ENCODE measurements at regions not wholly inside any gene's neighbourhood (a gene's known extent, or its start where the extent isn't known, plus 50 kb on each side); places are given as distances from the start of the nearest gene placed in this dataset.

- H3K9me3 ChIP-seq, result no peaks in the 10 kb centered on the region
- H3K36me3 ChIP-seq (replicated peaks), result no peaks in the 10 kb centered on the region
- in situ Hi-C loops (cut with MboI; ENCODE audit: low sequenced_read_pairs), result no loop called here
- no peaks in the 10 kb centered on the region for H3K4me1 ChIP-seq
- H3K4me3 ChIP-seq, result no peak overlapping the region
- H3K27me3 ChIP-seq (ENCODE audit: low read depth), result no peaks in the 10 kb centered on the region
- DNase-seq (ENCODE audit: low spot score in 2 of 2), result no peak
Observed at GRCh38 chr1:56297208-56297607, 282.2 kb downstream of the PLPP3 start.

GRCh38 chr1:56295949-56296929 is 283.1 kb downstream of the PLPP3 start:
- DNase-seq (ENCODE audit: low spot score in 2 of 2), result no peak
- in situ Hi-C loops (cut with MboI; ENCODE audit: low sequenced_read_pairs), result no loop called here
- no peak overlapping the region for H3K4me3 ChIP-seq

GRCh38 chr1:56291374-56291919 is 287.9 kb downstream of the PLPP3 start:
- no peaks in the 10 kb centered on the region for H3K36me3 ChIP-seq (replicated peaks)
- no peak overlapping the region for H3K4me3 ChIP-seq
- no peaks in the 10 kb centered on the region for H3K27me3 ChIP-seq (ENCODE audit: low read depth)
- in situ Hi-C loops (cut with MboI; ENCODE audit: low sequenced_read_pairs), result no loop called here
- H3K4me1 ChIP-seq, result no peaks in the 10 kb centered on the region
- DNase-seq (ENCODE audit: low spot score in 2 of 2), result no peak
- no peaks in the 10 kb centered on the region for H3K9me3 ChIP-seq

More at GRCh38 chr1:56295949-56296929, 283.1 kb downstream of the PLPP3 start:
- Histone ChIP-seq H3K36me3 (replicated peaks) (no peaks in the 10 kb centered on the region), H3K27me3 (ENCODE audit: low read depth) (no peaks in the 10 kb centered on the region), H3K9me3 (no peaks in the 10 kb centered on the region), H3K4me1 (no peaks in the 10 kb centered on the region)

- H3K4me3 ChIP-seq, result no peak overlapping the region
- in situ Hi-C loops (cut with MboI; ENCODE audit: low sequenced_read_pairs), result no loop called here
- no peaks in the 10 kb centered on the region for H3K4me1 ChIP-seq
- no peak for DNase-seq (ENCODE audit: low spot score in 2 of 2)
- H3K27me3 ChIP-seq (ENCODE audit: low read depth), result no peaks in the 10 kb centered on the region
- H3K36me3 ChIP-seq (replicated peaks), result no peaks in the 10 kb centered on the region
- H3K9me3 ChIP-seq, result no peaks in the 10 kb centered on the region
Observed at GRCh38 chr1:56289260-56289659, 290.1 kb downstream of the PLPP3 start.

- H3K9me3 ChIP-seq, result no peaks in the 10 kb centered on the region
- H3K4me1 ChIP-seq, result no peaks in the 10 kb centered on the region
- no peaks in the 10 kb centered on the region for H3K36me3 ChIP-seq (replicated peaks)
- DNase-seq (ENCODE audit: low spot score in 2 of 2), result no peak
- H3K4me3 ChIP-seq, result no peak overlapping the region
- no peaks in the 10 kb centered on the region for H3K27me3 ChIP-seq (ENCODE audit: low read depth)
- in situ Hi-C loops (cut with MboI; ENCODE audit: low sequenced_read_pairs), result no loop called here
Observed at GRCh38 chr1:56287721-56288120, 291.6 kb downstream of the PLPP3 start.

GRCh38 chr1:56286956-56287355 is 292.4 kb downstream of the PLPP3 start:
- H3K36me3 ChIP-seq (replicated peaks), result no peaks in the 10 kb centered on the region
- H3K4me3 ChIP-seq, result no peak overlapping the region
- no peak for DNase-seq (ENCODE audit: low spot score in 2 of 2)
- no peaks in the 10 kb centered on the region for H3K27me3 ChIP-seq (ENCODE audit: low read depth)
- in situ Hi-C loops (cut with MboI; ENCODE audit: low sequenced_read_pairs), result no loop called here
- no peaks in the 10 kb centered on the region for H3K4me1 ChIP-seq
- H3K9me3 ChIP-seq, result no peaks in the 10 kb centered on the region

- no peak for DNase-seq (ENCODE audit: low spot score in 2 of 2)
- H3K4me1 ChIP-seq, result no peaks in the 10 kb centered on the region
- no peaks in the 10 kb centered on the region for H3K36me3 ChIP-seq (replicated peaks)
- in situ Hi-C loops (cut with MboI; ENCODE audit: low sequenced_read_pairs), result no loop called here
- no peaks in the 10 kb centered on the region for H3K27me3 ChIP-seq (ENCODE audit: low read depth)
- no peaks in the 10 kb centered on the region for H3K9me3 ChIP-seq
- H3K4me3 ChIP-seq, result no peak overlapping the region
Observed at GRCh38 chr1:56286506-56286905, 292.9 kb downstream of the PLPP3 start.

- no peaks in the 10 kb centered on the region for H3K36me3 ChIP-seq (replicated peaks)
- in situ Hi-C loops (cut with MboI; ENCODE audit: low sequenced_read_pairs), result no loop called here
- no peak for DNase-seq (ENCODE audit: low spot score in 2 of 2)
- no peaks in the 10 kb centered on the region for H3K4me1 ChIP-seq
- no peaks in the 10 kb centered on the region for H3K9me3 ChIP-seq
- H3K4me3 ChIP-seq, result no peak overlapping the region
- H3K27me3 ChIP-seq (ENCODE audit: low read depth), result no peaks in the 10 kb centered on the region
Observed at GRCh38 chr1:56285554-56286402, 293.6 kb downstream of the PLPP3 start.

GRCh38 chr1:56284928-56285327 is 294.4 kb downstream of the PLPP3 start:
- H3K36me3 ChIP-seq (replicated peaks), result no peaks in the 10 kb centered on the region
- DNase-seq (ENCODE audit: low spot score in 2 of 2), result no peak
- H3K27me3 ChIP-seq (ENCODE audit: low read depth), result no peaks in the 10 kb centered on the region
- no peaks in the 10 kb centered on the region for H3K4me1 ChIP-seq
- no peak overlapping the region for H3K4me3 ChIP-seq
- H3K9me3 ChIP-seq, result no peaks in the 10 kb centered on the region
- in situ Hi-C loops (cut with MboI; ENCODE audit: low sequenced_read_pairs), result no loop called here

- no peaks in the 10 kb centered on the region for H3K36me3 ChIP-seq (replicated peaks)
- no peak overlapping the region for H3K4me3 ChIP-seq
- no peaks in the 10 kb centered on the region for H3K27me3 ChIP-seq (ENCODE audit: low read depth)
- no peaks in the 10 kb centered on the region for H3K9me3 ChIP-seq
- no peaks in the 10 kb centered on the region for H3K4me1 ChIP-seq
- DNase-seq (ENCODE audit: low spot score in 2 of 2), result no peak
- in situ Hi-C loops (cut with MboI; ENCODE audit: low sequenced_read_pairs), result no loop called here
Observed at GRCh38 chr1:56278061-56278460, 301.3 kb downstream of the PLPP3 start.

- Histone ChIP-seq H3K4me3 (no peak overlapping the region), H3K4me1 (no peaks in the 10 kb centered on the region), H3K36me3 (replicated peaks) (no peaks in the 10 kb centered on the region), H3K27me3 (ENCODE audit: low read depth) (peaks cover 7% of the 10 kb centered on the region; the same call in 1 of the 2 replicates), H3K9me3 (no peaks in the 10 kb centered on the region)
- DNase-seq (ENCODE audit: low spot score in 2 of 2), result no peak
- in situ Hi-C loops (cut with MboI; ENCODE audit: low sequenced_read_pairs), result loop anchor here (10.0 kb wide), 1 partner anchor 56 kb away; no protein-coding TSS in a partner anchor
Observed at GRCh38 chr1:56268519-56269140, 310.7 kb downstream of the PLPP3 start.

GRCh38 chr1:56267611-56268010 is 311.8 kb downstream of the PLPP3 start:
- H3K4me3 ChIP-seq, result no peak overlapping the region
- in situ Hi-C loops (cut with MboI; ENCODE audit: low sequenced_read_pairs), result loop anchor here (10.0 kb wide), 1 partner anchor 57 kb away; no protein-coding TSS in a partner anchor
- no peaks in the 10 kb centered on the region for H3K4me1 ChIP-seq
- H3K27me3 ChIP-seq (ENCODE audit: low read depth), result peaks cover 7% of the 10 kb centered on the region; the same call in 1 of the 2 replicates
- H3K9me3 ChIP-seq, result no peaks in the 10 kb centered on the region
- H3K36me3 ChIP-seq (replicated peaks), result no peaks in the 10 kb centered on the region
- DNase-seq (ENCODE audit: low spot score in 2 of 2), result no peak

- no peaks in the 10 kb centered on the region for H3K9me3 ChIP-seq
- in situ Hi-C loops (cut with MboI; ENCODE audit: low sequenced_read_pairs), result loop anchor here (10.0 kb wide), 1 partner anchor 58 kb away; no protein-coding TSS in a partner anchor
- H3K27me3 ChIP-seq (ENCODE audit: low read depth), result peaks cover 7% of the 10 kb centered on the region; the same call in 1 of the 2 replicates
- H3K36me3 ChIP-seq (replicated peaks), result no peaks in the 10 kb centered on the region
- no peak for DNase-seq (ENCODE audit: low spot score in 2 of 2)
- no peaks in the 10 kb centered on the region for H3K4me1 ChIP-seq
- H3K4me3 ChIP-seq, result no peak overlapping the region
Observed at GRCh38 chr1:56266359-56266758, 313.0 kb downstream of the PLPP3 start.

All from HAP-1 (cell line).